LoVo (cell line): ENCODE measurements at regions not wholly inside any gene's neighbourhood (a gene's known extent, or its start where the extent isn't known, plus 50 kb on each side); places are given as distances from the start of the nearest gene placed in this dataset.

Experiments used
- DNase-seq: peaks from one replicate; pipeline ENCODE4 v3.0.0-alpha.2; 2016; ENCODE audit warnings: low spot score

DNA sequence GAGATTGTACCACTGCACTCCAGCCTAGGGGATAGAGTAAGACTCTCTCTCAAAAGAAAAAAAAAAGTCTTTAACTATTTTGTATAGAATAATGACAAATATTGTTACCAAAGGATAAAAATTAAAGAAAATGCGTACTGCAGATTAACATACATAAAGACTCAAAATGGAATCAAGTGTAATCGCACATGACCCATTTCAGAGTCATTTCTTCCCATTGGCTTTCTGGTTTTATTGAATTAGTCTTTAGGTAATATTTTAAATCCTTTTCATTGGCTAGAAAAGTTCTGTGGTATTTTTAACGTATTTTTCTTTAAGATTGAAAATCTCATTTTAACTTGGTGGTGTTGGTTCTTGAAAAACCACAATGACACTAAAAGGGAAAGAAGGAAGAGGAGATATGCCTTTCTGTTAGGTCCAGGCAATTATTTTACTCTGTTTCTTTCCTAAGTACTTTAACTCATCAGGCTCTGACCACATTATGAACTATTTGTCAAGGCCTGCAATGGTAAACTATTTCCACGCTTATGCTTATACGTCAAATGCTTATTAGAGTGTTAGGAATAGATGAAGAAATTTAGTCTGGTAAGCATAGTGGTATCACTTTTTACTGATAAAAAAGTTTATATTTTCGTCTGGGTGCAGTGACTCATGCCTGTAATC, 52.3 kb downstream of the PLEKHG1 start:
- DNase-seq = no peak

DNA sequence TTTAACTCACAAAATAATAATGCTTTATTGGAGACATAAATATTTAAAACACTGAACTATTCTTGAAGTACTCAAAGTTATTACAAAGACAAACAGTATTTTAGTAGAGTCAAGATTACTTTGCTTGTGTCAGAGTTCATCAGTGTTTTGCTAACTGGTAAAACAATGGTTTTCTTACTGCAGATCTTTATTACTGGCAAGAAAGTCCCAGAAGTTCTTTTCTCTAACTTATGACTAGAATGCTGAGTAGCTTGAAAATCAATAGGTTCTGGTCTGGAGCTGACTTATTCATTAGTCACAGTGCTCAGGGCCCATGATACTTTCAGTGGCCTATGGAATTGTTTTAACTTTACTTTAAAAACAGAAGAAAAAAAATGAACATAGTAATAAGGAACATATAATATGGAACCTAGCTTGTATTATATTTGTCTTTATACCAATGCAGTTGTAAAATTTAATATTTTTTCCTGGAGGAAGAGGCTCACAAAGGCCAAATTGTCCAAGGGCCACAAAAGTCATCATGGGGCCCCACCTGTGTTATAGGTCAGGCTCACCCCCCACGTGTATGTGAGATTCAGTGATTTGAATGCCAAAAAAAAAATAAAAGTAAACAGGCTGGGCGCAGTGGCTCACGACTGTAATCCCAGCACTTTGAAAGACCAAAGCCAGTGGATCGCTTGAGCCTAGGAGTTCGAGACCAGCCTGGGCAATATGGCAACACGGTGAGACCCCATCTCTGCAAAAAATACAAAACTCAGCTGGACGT, 53.3 kb downstream of the PLEKHG1 start:
- DNase-seq = no peak

DNA sequence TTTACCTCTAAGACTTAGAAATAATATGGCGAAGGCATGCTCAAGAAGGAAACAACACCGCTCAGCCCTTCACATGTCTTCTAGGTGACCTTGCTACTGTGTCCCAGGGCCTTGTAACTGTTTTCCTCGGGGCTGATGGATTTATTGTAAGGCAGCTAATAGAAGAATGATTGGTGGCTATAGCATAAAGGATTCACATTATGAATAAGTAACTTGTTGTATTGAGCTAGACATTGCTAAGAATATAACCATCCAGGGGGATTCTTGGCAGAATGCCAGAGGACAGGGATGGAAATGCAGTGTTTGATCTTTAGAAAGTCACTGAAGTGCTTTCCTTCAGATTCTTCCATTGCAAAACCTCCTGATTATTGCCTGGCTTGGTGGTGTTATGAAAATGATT, 54.9 kb downstream of the PLEKHG1 start:
- DNase-seq = no peak

DNA sequence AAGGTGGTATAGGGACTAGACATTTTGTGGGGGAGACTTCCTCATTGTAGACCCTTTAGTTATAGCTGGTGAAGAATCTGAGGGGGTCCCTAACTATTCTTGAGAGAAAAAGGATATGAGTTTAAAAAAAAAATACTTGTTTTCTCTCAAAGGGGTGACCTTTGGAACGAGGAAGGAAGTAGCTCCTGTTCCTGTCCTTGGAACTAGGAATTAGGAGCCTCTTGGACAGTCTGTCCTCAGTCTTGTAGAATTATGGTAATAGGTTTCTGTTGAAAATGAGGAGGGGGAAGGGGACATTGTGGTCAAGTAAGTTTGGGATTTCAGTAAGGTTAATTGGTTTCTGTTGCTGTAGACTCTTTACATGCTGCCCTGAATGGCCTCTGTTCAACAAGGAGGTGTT, 56.5 kb downstream of the PLEKHG1 start:
- peak; percentile 33 for DNase-seq

DNA sequence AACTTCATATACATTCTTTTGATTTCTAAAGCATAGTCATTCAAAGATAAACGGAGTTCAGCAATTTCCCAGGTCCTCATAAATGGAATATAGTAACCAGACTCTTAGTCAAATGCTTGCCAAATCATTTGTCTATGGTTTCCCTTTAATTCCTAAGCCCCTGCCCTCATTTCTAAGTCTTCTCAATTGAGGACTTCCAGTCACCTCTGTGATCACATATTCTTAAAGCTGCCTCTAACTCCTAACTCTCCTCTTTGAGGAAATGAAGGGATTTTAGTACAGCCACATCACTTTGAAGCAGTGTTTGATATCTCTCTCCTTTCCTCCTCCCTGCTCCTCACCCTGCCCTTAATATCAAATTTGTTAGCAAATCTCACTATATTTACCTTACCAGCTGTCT, 58.7 kb downstream of the PLEKHG1 start:
- DNase-seq = no peak

GRCh38 chr6:150659046-150659763, 59.5 kb downstream of the PLEKHG1 start:
- no peak for DNase-seq

DNA sequence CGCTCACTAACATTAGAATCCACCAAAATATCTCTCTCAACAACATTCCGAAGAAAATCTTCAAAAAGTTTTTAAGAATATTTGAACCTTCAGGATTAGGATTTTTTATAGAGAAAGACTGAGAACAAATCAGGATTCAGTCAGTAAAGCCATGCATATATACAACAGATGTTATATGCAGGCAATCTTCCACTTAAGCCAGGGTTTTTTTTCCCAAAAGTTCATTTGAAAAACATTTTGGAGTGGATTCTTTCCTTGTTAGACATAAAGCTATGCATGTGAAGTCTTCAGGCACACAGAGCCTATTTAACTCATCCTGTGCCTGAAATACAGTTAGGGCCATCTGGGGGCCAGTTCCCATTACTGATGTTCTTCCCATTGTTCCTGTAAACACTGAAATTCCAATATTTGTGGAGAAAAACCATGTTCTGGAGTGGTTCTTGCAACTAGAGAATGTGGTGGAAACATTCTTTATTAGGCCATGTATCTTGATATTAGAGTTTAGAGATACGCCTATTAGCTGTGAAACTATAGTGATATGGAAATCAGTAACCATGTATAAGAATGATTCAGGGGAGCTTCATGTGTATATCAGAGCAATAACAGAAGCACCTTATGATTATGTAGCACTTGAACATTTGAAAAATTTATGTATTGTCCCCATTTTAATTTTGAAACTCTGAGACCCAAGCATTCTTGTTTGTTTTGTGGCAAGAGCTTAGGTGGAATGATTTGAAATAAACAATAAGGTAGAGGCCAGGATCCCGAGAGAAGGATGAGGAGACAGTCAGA, 61.7 kb downstream of the PLEKHG1 start:
- no peak for DNase-seq

DNA sequence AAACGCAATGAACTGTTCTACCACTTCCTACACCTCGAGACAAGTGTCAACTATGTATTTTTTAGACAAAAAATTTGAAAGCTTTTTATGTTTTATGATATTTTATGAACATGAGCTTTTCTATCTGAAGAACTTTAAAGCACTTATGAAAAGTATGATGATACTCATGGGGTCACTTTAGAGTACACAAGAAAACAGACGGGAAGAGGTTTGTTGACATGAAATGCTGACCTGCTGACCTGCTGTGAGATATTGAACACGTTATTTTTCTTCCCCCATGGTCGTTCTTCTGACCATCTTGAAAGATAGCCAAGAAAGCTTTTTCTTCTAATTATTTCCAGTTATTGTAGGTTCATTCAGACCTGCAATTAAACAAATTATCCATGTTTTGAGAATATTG, 63.1 kb downstream of the PLEKHG1 start:
- no peak for DNase-seq

GRCh38 chr6:150664091-150664490, 64.4 kb downstream of the PLEKHG1 start:
- DNase-seq = no peak

GRCh38 chr6:150666071-150666470, 66.4 kb downstream of the PLEKHG1 start:
- no peak for DNase-seq

GRCh38 chr6:150667359-150667758, 67.7 kb downstream of the PLEKHG1 start:
- no peak for DNase-seq

DNA sequence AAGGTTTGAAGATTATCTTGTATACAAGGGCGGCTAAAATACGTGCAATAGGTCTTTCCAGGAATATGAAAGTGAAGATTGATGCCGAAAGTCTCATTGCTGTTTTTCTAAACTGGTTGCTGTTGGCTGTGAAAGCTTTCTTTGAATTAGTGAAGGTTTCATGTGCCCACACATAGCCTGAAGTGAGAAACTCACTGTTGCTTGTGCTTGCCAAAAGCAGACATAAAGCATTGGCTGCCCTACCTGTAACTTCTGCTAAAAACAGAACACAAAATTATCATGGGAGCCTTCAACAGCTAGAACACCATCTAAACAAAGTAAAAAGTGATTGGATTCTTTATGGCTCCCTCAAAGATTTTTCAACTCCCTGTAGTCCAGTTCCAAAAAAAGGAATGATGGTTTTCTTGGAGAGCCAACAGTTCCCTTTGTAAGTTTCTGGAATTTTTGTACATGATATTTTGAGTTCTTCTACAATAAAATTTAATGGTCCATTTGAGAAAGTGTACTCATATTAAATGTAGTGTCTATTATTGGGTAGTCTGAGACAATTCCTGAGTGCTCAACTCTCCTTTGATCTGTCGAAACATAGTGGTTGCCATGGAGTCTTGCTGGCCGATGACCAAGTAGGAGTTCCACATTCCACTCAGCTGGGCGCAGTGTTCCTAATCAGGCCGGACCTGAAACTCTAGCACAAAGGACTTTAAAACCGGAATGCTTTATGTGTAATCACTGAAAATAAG, 68.5 kb downstream of the PLEKHG1 start:
- peak; percentile 93 for DNase-seq

GRCh38 chr6:150668900-150669302, 69.2 kb downstream of the PLEKHG1 start:
- no peak for DNase-seq

- DNase-seq = no peak
Observed at GRCh38 chr6:150670311-150670710, 70.6 kb downstream of the PLEKHG1 start.

- DNase-seq = no peak
Observed at GRCh38 chr6:150672800-150673199, 73.1 kb downstream of the PLEKHG1 start.

- DNase-seq = no peak
Observed at GRCh38 chr6:150673720-150674346, 74.1 kb downstream of the PLEKHG1 start.

GRCh38 chr6:150676344-150676743, 76.7 kb downstream of the PLEKHG1 start:
- DNase-seq = no peak

DNA sequence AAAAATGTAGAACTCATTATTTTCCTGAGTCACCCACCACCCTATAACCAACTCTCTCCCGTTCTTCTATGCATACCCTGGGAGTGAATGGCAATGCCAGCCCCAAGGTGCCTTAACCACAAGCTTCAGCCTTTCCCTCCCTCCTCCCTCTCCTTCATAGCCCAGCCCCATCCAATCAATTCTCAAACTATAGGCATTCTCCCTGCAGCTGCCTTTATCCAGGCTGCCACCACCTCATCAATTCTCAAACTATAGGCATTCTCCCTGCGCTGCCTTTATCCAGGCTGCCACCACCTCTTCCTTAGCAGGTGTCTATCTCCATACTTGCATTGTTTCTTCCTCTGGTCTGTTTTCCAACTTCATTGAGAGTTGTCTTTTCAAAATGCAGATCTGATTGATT, 77.1 kb downstream of the PLEKHG1 start:
- DNase-seq = no peak

GRCh38 chr6:150680510-150680909, 80.8 kb downstream of the PLEKHG1 start:
- DNase-seq = no peak

DNA sequence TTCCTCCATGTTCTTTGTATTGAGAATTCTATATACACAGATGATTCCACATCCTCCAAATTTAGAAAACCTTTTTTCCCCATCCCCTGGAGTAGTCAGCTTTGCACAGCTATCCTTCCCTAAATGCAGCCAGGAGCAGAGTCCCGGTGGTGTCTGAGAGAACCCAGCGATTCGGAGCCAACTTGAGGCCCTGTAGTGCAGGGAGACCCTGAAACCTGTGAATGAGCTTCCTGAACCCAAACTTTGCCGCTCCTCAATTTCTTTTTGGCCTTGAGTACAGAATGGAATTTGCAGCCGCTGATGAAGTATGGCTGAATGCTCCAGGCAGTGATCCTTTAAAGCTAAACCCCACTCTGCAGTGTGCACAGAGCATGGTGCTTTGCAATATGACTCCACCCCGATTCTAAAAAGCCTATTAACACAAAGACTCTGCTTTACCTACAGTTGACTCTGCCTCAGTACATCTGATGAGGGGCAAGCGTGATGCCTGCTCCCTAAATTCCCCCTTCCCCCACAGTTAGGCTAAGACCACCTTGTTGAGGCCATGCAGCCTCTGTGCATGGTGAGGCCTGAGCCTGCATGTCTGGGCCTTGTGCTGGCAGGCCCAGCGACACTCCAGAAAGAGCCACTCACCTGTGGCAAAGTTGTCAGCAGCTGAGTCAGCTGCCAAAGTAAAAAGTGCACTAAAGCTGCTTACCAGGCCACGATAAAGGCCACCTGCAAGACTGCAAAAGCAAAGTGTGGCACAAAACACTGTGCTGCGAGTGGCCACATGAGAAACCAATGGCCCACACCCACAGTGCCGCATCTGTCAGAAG, 82.1 kb downstream of the PLEKHG1 start:
- no peak for DNase-seq
